Mesenchymal stem cell (in vitro differentiated cells and primary cell): ENCODE measurements at regions not wholly inside any gene's neighbourhood (a gene's known extent, or its start where the extent isn't known, plus 50 kb on each side); places are given as distances from the start of the nearest gene placed in this dataset.
A peak's percentile ranks its signal among the peaks of the same experiment; 100 is the strongest.

Experiments
- DNase-seq: peaks from one replicate; pipeline ENCODE4 v3.0.0-alpha.2; 2013
- H2AFZ ChIP-seq: one replicate; pipeline ENCODE4 v1.6.1; 2013; ENCODE audit warnings: low read depth, mild to moderate bottlenecking, control low read depth, inconsistent platforms, low read length, moderate library complexity
- H2AK5ac ChIP-seq: 2 replicates; pipeline ENCODE4 v1.6.1; 2013; ENCODE audit warnings: low read length, moderate library complexity, mild to moderate bottlenecking, inconsistent platforms; ENCODE audit not compliant: severe bottlenecking
- H2BK120ac ChIP-seq: one replicate; pipeline ENCODE4 v1.6.1; 2013; ENCODE audit warnings: low read depth, mild to moderate bottlenecking, inconsistent platforms, low read length, moderate library complexity
- H2BK12ac ChIP-seq, 2 experiments: one replicate each; pipeline ENCODE4 v1.6.1; 2013; ENCODE audit warnings: inconsistent platforms in 2 of 2, low read length in 2 of 2, mild to moderate bottlenecking in 2 of 2, moderate library complexity in 2 of 2, control low read depth in 1 of 2
- H2BK15ac ChIP-seq: one replicate; pipeline ENCODE4 v1.6.1; 2013; ENCODE audit warnings: mild to moderate bottlenecking, low read depth, inconsistent platforms; ENCODE audit not compliant: poor library complexity, severe bottlenecking
- H2BK5ac ChIP-seq: 2 replicates; pipeline ENCODE4 v1.6.1; 2013; ENCODE audit warnings: low read depth, mild to moderate bottlenecking, low read length, control low read depth, inconsistent platforms; ENCODE audit not compliant: poor library complexity, severe bottlenecking
- H3K14ac ChIP-seq, 2 experiments: one replicate each; pipeline ENCODE4 v1.6.1; 2013; ENCODE audit warnings: inconsistent platforms in 2 of 2, low read length in 2 of 2, control low read depth in 1 of 2, mild to moderate bottlenecking in 1 of 2, moderate library complexity in 1 of 2
- H3K18ac ChIP-seq, 2 experiments: one replicate each; pipeline ENCODE4 v1.6.1; 2013; ENCODE audit warnings: inconsistent platforms in 2 of 2, low read length in 2 of 2, control low read depth in 1 of 2, low read depth in 1 of 2, mild to moderate bottlenecking in 1 of 2
- H3K23ac ChIP-seq, 2 experiments: one replicate each; pipeline ENCODE4 v1.6.1; 2013; ENCODE audit warnings: inconsistent platforms in 2 of 2, low read length in 2 of 2, mild to moderate bottlenecking in 2 of 2, moderate library complexity in 2 of 2, control low read depth in 1 of 2
- H3K27ac ChIP-seq: 2 replicates; pipeline ENCODE4 v1.5.1; 2013; ENCODE audit warnings: mild to moderate bottlenecking, moderate library complexity, low read length, control low read depth, inconsistent platforms; ENCODE audit not compliant: poor library complexity, severe bottlenecking
- H3K27me3 ChIP-seq, 2 experiments: 2 replicates each; pipeline versions ENCODE4 v1.6.1 to v1.7.0; 2013; ENCODE audit warnings: low read length in 2 of 2, mild to moderate bottlenecking in 2 of 2, moderate library complexity in 2 of 2, control low read depth in 1 of 2, inconsistent platforms in 1 of 2; ENCODE audit not compliant: control insufficient read depth in 1 of 2, insufficient read depth in 1 of 2
- H3K36me3 ChIP-seq, 2 experiments: 2 replicates each; pipeline versions ENCODE4 v1.6.1 to v1.7.0; 2013; ENCODE audit warnings: low read length in 2 of 2, control low read depth in 1 of 2, inconsistent platforms in 1 of 2, low read depth in 1 of 2, mild to moderate bottlenecking in 1 of 2; ENCODE audit not compliant: insufficient read depth in 2 of 2, control insufficient read depth in 1 of 2
- H3K4ac ChIP-seq, 2 experiments: one replicate each; pipeline ENCODE4 v1.6.1; 2013; ENCODE audit warnings: inconsistent platforms in 2 of 2, low read length in 2 of 2, mild to moderate bottlenecking in 2 of 2, moderate library complexity in 2 of 2, control low read depth in 1 of 2, low read depth in 1 of 2
- H3K4me1 ChIP-seq: 2 replicates; pipeline ENCODE4 v1.6.1; 2013; ENCODE audit warnings: low read depth, low read length, control low read depth; ENCODE audit not compliant: control insufficient read depth, insufficient read depth
- H3K4me2 ChIP-seq: 2 replicates; pipeline ENCODE4 v1.6.1; 2013; ENCODE audit warnings: low read length, mild to moderate bottlenecking, inconsistent platforms; ENCODE audit not compliant: poor library complexity, severe bottlenecking
- H3K4me3 ChIP-seq, 2 experiments: 2 replicates each; pipeline versions ENCODE4 v1.5.1 to v1.7.0; 2013; ENCODE audit warnings: low read length in 2 of 2, mild to moderate bottlenecking in 2 of 2, control low read depth in 1 of 2, low read depth in 1 of 2; ENCODE audit not compliant: insufficient read depth in 1 of 2
- H3K79me1 ChIP-seq: replicated peaks from 2 replicates; pipeline ENCODE4 v1.6.1; 2013; ENCODE audit warnings: mild to moderate bottlenecking, control low read depth, low read length, inconsistent platforms; ENCODE audit not compliant: poor library complexity, severe bottlenecking
- H3K9ac ChIP-seq: 2 replicates; pipeline ENCODE4 v1.7.0; 2013; ENCODE audit warnings: mild to moderate bottlenecking, low read length, moderate library complexity
- H3K9me3 ChIP-seq: 2 replicates; pipeline ENCODE4 v1.7.0; 2013; ENCODE audit warnings: mild to moderate bottlenecking, low read length; ENCODE audit not compliant: control insufficient read depth
- H4K8ac ChIP-seq: one replicate; pipeline ENCODE4 v1.6.1; 2013; ENCODE audit warnings: inconsistent platforms, mild to moderate bottlenecking, low read length, moderate library complexity
- H4K91ac ChIP-seq: one replicate; pipeline ENCODE4 v1.6.1; 2013; ENCODE audit warnings: mild to moderate bottlenecking, low read length, inconsistent platforms
- WGBS: methylation state at CpG from one replicate; pipeline ENCODE4 v1.1.7; 2013; ENCODE audit warnings: mixed read lengths; 5-methylcytosine and 5-hydroxymethylcytosine counted together

- H3K4me3 ChIP-seq = no peak overlapping the region
- H4K91ac ChIP-seq = no peak overlapping the region
- H2AFZ ChIP-seq = no peak overlapping the region
- no peak overlapping the region for H4K8ac ChIP-seq
- H3K9ac ChIP-seq = no peak overlapping the region
- no peak for DNase-seq
- no peak overlapping the region for H3K4me2 ChIP-seq
- H3K4ac ChIP-seq = no peak overlapping the region
- H3K27me3 ChIP-seq = peaks cover 0 to 6% of the 10 kb centered on the region in 2 experiments
- H2BK15ac ChIP-seq = no peak overlapping the region
- H3K79me1 ChIP-seq = no peaks in the 10 kb centered on the region
- no peaks in the 10 kb centered on the region for H3K9me3 ChIP-seq
- peak overlapping the region in 1 of 2 experiments; percentile 19 for H3K14ac ChIP-seq
- no peak overlapping the region for H2BK12ac ChIP-seq
- H2AK5ac ChIP-seq = no peak overlapping the region
- no peak overlapping the region for H3K27ac ChIP-seq
- no peaks in the 10 kb centered on the region for H3K36me3 ChIP-seq
- no peak overlapping the region for H3K23ac ChIP-seq
- no peak overlapping the region for H3K18ac ChIP-seq
- WGBS = 87% methylated on average over 5 of the region's 5 CpGs
- H2BK5ac ChIP-seq = no peak overlapping the region
- peaks cover 5% of the 10 kb centered on the region for H3K4me1 ChIP-seq
- H2BK120ac ChIP-seq = no peak overlapping the region
Measured at GRCh38 chr18:60555625-60556024, 183.1 kb upstream of the MC4R start.

GRCh38 chr18:60556326-60556725 lies 183.8 kb upstream of the MC4R start:
- Histone ChIP-seq H3K27me3 (peaks cover 0 to 6% of the 10 kb centered on the region in 2 experiments), H2AK5ac (no peak overlapping the region), H3K14ac (no peak overlapping the region), H3K9ac (no peak overlapping the region), H2BK15ac (no peak overlapping the region), H3K4me3 (no peak overlapping the region), H4K91ac (peak overlapping the region; percentile 34), H3K4me2 (no peak overlapping the region), H3K27ac (no peak overlapping the region), H2BK5ac (no peak overlapping the region), H2AFZ (no peak overlapping the region), H3K23ac (no peak overlapping the region), H3K79me1 (no peaks in the 10 kb centered on the region), H3K36me3 (no peaks in the 10 kb centered on the region), H2BK120ac (no peak overlapping the region), H3K4ac (no peak overlapping the region), H4K8ac (no peak overlapping the region), H2BK12ac (no peak overlapping the region), H3K4me1 (peaks cover 5% of the 10 kb centered on the region), H3K18ac (no peak overlapping the region), H3K9me3 (no peaks in the 10 kb centered on the region)
- WGBS = 95% methylated on average over 1 of the region's 1 CpG
- no peak for DNase-seq

DNA sequence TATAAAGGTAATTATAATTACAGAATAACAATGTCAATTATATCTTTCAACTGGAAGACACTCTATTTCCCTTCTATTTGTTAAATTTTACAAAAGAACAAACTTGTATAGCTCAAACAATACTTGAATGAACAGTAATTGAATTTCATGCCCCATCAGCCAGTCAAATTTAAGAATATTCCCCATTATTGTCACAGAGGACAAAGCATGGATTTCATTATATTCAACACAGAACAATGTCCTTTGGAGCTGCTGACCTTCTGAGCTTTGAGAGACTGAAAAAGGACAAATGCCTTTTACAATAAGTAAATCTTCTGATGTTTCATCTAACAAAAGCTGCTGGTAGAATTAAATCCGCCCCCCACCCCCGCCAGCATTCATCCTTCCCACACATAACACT lies 187.5 kb upstream of the MC4R start:
- Histone ChIP-seq H2BK120ac (no peak overlapping the region), H2BK15ac (no peak overlapping the region), H4K8ac (no peak overlapping the region), H3K14ac (no peak overlapping the region), H3K27me3 (peaks cover 0 to 6% of the 10 kb centered on the region in 2 experiments), H3K18ac (no peak overlapping the region), H3K4ac (no peak overlapping the region), H4K91ac (no peak overlapping the region), H2BK5ac (no peak overlapping the region), H2AFZ (no peak overlapping the region), H3K4me3 (no peak overlapping the region), H3K9me3 (no peaks in the 10 kb centered on the region), H3K36me3 (no peaks in the 10 kb centered on the region), H2AK5ac (no peak overlapping the region), H2BK12ac (no peak overlapping the region), H3K23ac (no peak overlapping the region), H3K27ac (no peak overlapping the region), H3K4me1 (peaks cover 3% of the 10 kb centered on the region), H3K4me2 (no peak overlapping the region), H3K79me1 (no peaks in the 10 kb centered on the region), H3K9ac (no peak overlapping the region)
- WGBS = no CpG with 5 or more reads among the region's 2 CpGs
- no peak for DNase-seq

GRCh38 chr18:60563082-60563481 lies 190.5 kb upstream of the MC4R start:
- Histone ChIP-seq H3K36me3 (no peaks in the 10 kb centered on the region), H2BK120ac (no peak overlapping the region), H3K18ac (no peak overlapping the region), H3K14ac (no peak overlapping the region), H2BK15ac (no peak overlapping the region), H3K27me3 (no peaks in the 10 kb centered on the region), H3K27ac (no peak overlapping the region), H3K9ac (no peak overlapping the region), H4K8ac (no peak overlapping the region), H3K4me2 (no peak overlapping the region), H3K4ac (no peak overlapping the region), H3K79me1 (no peaks in the 10 kb centered on the region), H2AFZ (no peak overlapping the region), H3K4me3 (no peak overlapping the region), H2BK12ac (no peak overlapping the region), H4K91ac (no peak overlapping the region), H3K4me1 (no peaks in the 10 kb centered on the region), H3K9me3 (no peaks in the 10 kb centered on the region), H2BK5ac (no peak overlapping the region), H2AK5ac (no peak overlapping the region), H3K23ac (no peak overlapping the region)
- 57% methylated on average over 2 of the region's 3 CpGs for WGBS
- no peak for DNase-seq
